Epithelial cell of prostate (primary cell): ENCODE measurements at regions not wholly inside any gene's neighbourhood (a gene's known extent, or its start where the extent isn't known, plus 50 kb on each side); places are given as distances from the start of the nearest gene placed in this dataset.
"Not testable (repeated sequence)": the region's sequence is repeated elsewhere in the genome, so short reads cannot be mapped to it uniquely, and the experiment has no call there.

Source experiments
- DNase-seq: peaks from one replicate; pipeline ENCODE4 v3.0.0-alpha.2; 2011; ENCODE audit warnings: low read depth, low spot score
- H3K27ac ChIP-seq: fragments of 450-650 bp; 2 replicates; pipeline ENCODE4 v1.5.1; 2017; ENCODE audit warnings: mild to moderate bottlenecking

- no peak overlapping the region for H3K27ac ChIP-seq
- no peak for DNase-seq
Measured at GRCh38 chr12:43196268-43196907, 355.6 kb downstream of the ADAMTS20 start.

DNA sequence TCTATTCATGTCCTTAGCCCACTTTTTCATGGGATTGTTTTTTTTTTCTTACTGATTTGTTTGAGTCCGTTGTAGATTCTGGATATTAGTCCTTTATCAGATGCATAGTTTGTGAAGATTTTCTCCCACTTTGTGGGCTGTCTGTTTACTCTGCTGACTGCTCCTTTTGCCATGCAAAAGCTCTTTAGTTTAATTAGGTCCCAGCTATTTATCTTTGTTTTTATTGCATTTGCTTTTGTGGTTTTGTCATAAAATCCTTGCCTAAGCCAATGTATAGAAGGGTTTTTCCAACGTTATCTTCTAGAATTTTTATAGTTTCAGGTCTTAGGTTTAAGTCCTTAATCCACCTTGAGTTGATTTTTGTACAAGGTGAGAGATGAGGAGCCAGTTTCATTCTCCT, 358.9 kb downstream of the ADAMTS20 start:
- not testable (repeated sequence) for H3K27ac ChIP-seq, DNase-seq

- DNase-seq, H3K27ac ChIP-seq: not testable (repeated sequence)
Measured at GRCh38 chr12:43192442-43192841, 359.6 kb downstream of the ADAMTS20 start.

GRCh38 chr12:43180242-43180641, 371.8 kb downstream of the ADAMTS20 start:
- no peak for DNase-seq
- H3K27ac ChIP-seq, result no peak overlapping the region

DNA sequence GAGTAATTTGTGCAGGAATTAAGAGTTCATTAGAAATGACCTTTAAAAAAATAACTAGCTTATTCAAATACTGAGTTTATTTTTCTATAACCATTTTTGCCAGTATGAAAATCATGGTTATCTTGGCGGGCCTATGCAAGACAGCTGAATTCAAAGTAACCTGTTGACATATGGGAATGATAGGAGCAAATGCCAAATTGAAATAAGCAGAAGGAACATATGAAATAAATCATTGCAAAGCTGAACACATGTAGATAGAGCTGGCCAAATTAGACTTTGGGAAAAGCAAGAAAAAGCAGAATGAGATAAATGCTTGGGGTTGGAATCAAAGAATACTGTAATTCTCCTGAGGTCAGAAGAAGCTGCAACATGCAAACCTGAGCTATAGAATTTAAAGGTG, 372.5 kb downstream of the ADAMTS20 start:
- no peak overlapping the region for H3K27ac ChIP-seq
- DNase-seq, result no peak

DNA sequence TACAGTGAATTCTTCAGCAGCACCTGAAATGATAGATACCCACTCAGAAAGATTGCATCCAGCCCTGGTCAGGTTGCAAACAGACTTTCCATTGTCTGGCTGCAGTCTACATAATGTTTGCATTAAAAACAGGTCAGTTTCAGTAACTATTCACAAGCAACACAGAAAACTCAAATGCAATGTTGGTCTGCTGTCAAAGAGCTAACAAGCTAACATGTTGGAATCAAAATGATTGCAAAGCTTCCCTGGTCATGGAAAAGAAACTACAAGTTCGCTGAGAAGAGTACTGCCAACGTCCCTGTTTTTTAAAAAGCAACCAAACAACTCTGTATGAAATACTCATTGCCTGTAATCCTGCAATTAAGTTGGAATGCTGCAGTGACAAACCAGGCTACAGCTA, 374.7 kb downstream of the ADAMTS20 start:
- no peak overlapping the region for H3K27ac ChIP-seq
- DNase-seq, result no peak

- no peak for DNase-seq
- H3K27ac ChIP-seq, result no peak overlapping the region
Measured at GRCh38 chr12:43169115-43169681, 382.8 kb downstream of the ADAMTS20 start.

- no peak overlapping the region for H3K27ac ChIP-seq
- DNase-seq, result no peak
Measured at GRCh38 chr12:43167691-43168090, 384.3 kb downstream of the ADAMTS20 start.

DNA sequence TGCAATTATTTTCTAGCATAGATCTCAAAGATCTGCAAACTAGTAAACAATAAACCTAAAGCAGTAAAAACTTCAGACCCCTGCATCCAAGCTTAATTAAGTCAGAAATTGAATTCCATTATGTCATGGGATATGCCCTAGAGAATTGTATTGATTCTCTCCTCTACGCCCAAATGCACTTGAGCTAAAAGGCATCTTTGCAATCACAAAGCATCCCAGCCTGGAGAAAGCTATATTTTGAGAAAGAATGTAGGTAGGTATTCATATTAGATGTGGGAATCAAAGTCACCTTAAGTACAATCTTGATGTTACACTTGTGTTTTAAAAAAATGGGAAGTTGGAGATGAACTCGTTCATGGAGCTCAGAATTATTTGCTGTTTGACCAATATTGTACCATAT, 386.7 kb downstream of the ADAMTS20 start:
- DNase-seq, result no peak
- H3K27ac ChIP-seq, result no peak overlapping the region

- no peak overlapping the region for H3K27ac ChIP-seq
- no peak for DNase-seq
Measured at GRCh38 chr12:43162138-43162537, 389.9 kb downstream of the ADAMTS20 start.

GRCh38 chr12:43159506-43159905, 392.5 kb downstream of the ADAMTS20 start:
- no peak overlapping the region for H3K27ac ChIP-seq
- DNase-seq, result no peak

- no peak for DNase-seq
- H3K27ac ChIP-seq, result no peak overlapping the region
Measured at GRCh38 chr12:43158126-43158525, 393.9 kb downstream of the ADAMTS20 start.

- no peak for DNase-seq
- H3K27ac ChIP-seq, result no peak overlapping the region
Measured at GRCh38 chr12:43155376-43155775, 396.6 kb downstream of the ADAMTS20 start.

GRCh38 chr12:43154498-43155045, 397.4 kb downstream of the ADAMTS20 start:
- DNase-seq, result no peak
- H3K27ac ChIP-seq, result no peak overlapping the region

DNA sequence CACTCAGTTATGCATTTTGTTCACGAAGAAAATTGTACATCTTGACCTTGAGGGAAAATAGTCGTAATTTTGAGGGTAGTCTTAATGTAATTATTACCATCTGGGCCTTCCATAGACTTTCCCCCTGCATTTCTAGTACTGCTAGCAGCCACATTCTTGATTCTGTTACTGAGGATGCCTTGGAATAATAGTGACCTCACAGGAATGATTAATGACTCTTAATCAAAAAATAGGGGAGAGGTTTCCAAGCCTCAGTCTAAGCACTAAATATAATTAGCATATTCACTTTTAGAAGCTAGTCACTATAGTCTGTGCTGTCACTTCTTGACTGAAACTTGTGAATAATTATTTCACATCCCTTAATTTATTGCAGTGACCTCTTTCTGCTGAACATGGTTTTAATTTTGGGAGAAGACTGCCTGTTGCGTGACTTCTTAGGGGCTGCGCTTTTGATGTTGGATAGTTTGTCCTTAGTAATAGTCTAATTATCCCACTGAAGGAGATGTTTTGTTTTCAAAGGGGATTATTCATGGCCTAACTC, 400.5 kb downstream of the ADAMTS20 start:
- no peak overlapping the region for H3K27ac ChIP-seq
- DNase-seq, result no peak

DNA sequence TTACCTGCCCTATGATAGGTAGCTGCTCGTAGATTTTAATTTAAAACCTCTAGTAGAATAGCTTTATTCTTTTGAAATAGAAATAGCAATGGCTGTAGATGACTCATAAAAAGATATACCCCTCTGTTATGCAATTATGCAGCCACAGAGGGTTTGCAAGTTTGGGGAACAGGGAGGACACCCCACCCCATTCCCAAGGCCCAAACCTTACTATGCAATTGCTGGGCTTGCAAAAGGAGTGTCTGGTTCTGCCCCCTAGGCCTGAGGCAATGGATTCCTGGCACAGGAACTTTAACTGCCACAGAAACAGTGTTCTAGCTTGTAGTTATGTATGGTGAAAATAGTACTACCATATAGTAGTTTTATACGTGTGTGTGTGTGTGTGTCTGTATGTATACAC, 403.3 kb downstream of the ADAMTS20 start:
- DNase-seq, result no peak
- H3K27ac ChIP-seq, result no peak overlapping the region

GRCh38 chr12:43147878-43148277, 404.1 kb downstream of the ADAMTS20 start:
- H3K27ac ChIP-seq, result no peak overlapping the region
- no peak for DNase-seq

GRCh38 chr12:43145481-43145880, 406.5 kb downstream of the ADAMTS20 start:
- H3K27ac ChIP-seq, result no peak overlapping the region
- no peak for DNase-seq

DNA sequence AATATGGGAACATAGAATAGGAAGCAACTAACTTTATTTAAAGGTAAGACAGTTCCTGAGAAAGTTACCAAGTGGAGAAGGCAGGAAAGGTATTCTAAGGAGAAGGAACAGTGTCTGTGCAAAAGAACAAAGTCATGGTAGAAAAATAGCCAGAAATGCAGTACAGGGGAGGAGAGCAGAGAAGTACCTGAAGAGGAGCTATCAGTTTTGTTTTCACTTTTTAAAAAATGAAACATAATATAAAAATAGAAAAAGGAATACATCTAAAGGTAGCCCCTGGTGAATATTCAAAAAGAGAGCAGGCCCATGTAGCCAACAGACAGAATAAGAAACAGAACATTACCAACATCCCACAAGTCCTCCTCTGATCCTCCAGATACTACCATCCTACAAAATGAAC, 408.7 kb downstream of the ADAMTS20 start:
- DNase-seq, result no peak
- no peak overlapping the region for H3K27ac ChIP-seq

DNA sequence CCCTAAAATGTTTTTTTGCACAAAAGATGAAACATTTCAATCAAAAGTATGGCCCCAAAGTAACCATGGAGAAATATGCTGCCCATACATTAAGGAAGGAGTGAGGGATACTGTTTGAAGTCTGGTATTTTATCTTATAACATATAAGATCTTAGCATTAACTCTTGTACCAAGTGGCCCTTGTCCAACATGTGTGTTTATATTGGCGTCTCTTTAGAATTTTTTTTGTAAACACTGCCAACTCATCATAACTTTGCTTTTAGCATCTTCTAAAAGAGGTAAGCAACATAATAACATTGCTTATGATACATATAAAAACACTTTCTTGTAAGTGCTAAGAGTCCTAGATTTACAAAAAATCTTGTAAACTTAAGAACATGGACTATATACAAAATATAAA, 419.7 kb downstream of the ADAMTS20 start:
- H3K27ac ChIP-seq, result no peak overlapping the region
- DNase-seq, result no peak

- no peak overlapping the region for H3K27ac ChIP-seq
- DNase-seq, result no peak
Measured at GRCh38 chr12:43131301-43131700, 420.7 kb downstream of the ADAMTS20 start.
